ENCODE measurements at regions not wholly inside any gene's neighbourhood (a gene's known extent, or its start where the extent isn't known, plus 50 kb on each side); places are given as distances from the start of the nearest gene placed in this dataset.

DNA sequence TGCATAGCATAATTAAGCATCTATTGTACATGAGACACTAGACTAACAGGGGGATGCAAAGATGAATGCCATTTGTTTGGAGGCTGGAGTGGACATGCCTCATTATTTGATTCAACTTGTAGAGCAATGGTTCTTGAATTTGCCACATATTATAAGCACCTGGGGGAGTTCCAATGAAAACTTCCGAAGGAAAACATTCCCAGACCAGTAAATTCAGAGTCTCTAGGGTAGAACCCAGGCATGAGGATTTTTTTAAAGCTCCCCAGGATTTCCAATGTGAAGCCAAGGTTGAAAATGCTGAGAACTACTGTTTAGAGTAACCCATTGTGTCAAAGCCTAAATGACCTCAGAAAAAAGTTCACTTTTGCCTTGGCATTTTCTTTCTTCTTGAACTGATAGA is 93.9 kb upstream of the ITGA1 start:
- TF ChIP-seq EZH2 (IDR thresholded peaks at IDR 0.05) (no peak), POLR2AphosphoS5 (IDR thresholded peaks at IDR 0.05; ENCODE audit: borderline replicate concordance, low read depth, low read length) (no peak), FOXP2 (optimal IDR thresholded peaks at IDR 0.05; ENCODE audit: control extremely low read depth, extremely low read length, insufficient read depth) (no peak)

Measured in SK-N-MC (cell line).